ENCODE measurements at regions not wholly inside any gene's neighbourhood (a gene's known extent, or its start where the extent isn't known, plus 50 kb on each side); places are given as distances from the start of the nearest gene placed in this dataset.

DNA sequence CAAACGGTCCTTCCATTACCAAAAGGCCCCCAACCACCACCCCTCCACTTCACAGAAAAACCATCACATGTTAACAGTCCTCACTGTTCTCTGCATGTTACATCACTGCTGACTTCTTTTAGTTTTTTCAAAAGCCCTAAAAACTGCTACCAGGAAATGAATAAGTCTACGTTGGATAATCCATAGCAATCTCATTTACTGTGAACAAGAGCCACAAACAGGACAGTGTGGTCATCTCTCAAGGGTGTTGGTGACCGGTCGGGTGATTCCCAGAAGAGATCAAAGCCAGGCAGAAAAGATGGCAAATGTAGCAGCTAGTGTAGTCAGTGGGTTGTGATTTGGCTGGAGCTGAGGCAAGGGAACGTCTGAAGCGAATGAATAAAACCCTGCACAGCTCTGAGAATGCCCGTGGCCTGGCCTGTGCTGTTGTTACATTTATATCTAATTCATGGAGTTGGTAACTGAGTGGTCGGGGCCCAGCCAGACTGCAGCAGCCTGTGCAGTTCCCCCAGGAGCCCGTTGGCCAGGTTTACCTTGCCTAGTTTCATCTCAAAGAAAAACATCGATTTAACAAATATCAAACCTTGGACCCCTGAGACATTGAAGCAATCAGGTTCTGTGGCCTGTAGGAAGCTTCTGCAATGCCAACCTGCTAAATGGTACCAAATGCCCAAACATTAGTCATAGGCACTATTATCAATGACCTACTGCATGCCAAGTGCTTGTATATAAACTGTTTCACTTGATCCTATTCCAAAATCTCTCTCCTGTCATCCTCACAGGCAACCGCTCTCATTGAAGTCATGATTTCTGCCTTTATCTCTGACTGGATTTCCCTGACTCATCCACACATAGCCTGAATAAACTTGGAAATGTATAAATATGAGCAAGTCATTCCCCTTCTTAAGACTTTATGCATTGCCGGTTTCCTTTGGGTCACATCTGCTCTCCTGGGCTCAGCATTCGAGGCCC is 153.8 kb upstream of the SERP2 start:
- peak overlapping the region; percentile 86 for H3K27ac ChIP-seq
- no peak for TF ChIP-seq ZFX (IDR thresholded peaks at IDR 0.05; ENCODE audit: borderline replicate concordance)

DNA sequence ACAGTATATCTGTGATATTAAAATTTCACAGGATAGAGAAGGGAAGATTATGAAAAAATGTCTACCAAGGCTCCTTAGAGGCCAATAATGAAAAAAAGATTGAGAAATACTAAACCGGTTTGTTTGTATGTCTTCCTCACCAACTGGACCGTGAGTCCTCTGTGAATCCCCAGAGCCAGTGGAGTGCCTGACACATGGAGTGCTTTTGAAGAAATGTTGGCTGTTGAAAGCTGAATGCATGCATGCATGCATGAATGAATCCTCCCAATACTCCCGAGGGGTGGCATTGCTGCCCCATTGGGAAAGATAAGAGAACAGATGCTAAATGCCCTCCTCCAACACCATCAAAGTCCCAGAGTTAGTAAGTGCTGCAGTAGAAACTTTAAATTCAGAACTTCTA is 152.7 kb upstream of the SERP2 start:
- no peak overlapping the region for H3K27ac ChIP-seq

DNA sequence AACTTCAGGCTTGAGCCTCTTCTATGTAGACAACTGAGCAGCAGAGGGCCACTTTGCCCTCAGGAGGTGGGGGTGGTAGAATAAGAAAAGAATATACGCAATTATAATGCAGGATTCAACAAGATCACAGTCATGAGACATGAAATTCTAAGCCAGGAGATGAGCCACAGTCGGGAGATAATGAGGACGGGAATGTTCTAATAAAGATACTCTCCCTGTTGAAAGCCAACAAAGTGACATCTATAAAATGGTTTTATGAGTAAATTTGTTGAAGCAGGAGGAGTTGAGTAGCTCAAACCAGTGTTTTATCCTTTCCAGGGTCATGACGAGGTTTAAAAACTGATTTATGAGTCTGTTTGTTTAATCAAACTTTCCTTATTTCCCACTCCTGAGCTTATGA is 152.0 kb upstream of the SERP2 start:
- no peak for TF ChIP-seq ZFX (IDR thresholded peaks at IDR 0.05; ENCODE audit: borderline replicate concordance)
- TF ChIP-seq, protein P1, sequence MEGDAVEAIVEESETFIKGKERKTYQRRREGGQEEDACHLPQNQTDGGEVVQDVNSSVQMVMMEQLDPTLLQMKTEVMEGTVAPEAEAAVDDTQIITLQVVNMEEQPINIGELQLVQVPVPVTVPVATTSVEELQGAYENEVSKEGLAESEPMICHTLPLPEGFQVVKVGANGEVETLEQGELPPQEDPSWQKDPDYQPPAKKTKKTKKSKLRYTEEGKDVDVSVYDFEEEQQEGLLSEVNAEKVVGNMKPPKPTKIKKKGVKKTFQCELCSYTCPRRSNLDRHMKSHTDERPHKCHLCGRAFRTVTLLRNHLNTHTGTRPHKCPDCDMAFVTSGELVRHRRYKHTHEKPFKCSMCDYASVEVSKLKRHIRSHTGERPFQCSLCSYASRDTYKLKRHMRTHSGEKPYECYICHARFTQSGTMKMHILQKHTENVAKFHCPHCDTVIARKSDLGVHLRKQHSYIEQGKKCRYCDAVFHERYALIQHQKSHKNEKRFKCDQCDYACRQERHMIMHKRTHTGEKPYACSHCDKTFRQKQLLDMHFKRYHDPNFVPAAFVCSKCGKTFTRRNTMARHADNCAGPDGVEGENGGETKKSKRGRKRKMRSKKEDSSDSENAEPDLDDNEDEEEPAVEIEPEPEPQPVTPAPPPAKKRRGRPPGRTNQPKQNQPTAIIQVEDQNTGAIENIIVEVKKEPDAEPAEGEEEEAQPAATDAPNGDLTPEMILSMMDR (IDR thresholded peaks at IDR 0.05): no peak
- H3K27ac ChIP-seq: no peak overlapping the region

More for the DNA sequence above, 152.7 kb upstream of the SERP2 start:
- TF ChIP-seq ZFX (IDR thresholded peaks at IDR 0.05; ENCODE audit: borderline replicate concordance): no peak
- TF ChIP-seq, protein P1 (IDR thresholded peaks at IDR 0.05): no peak

DNA sequence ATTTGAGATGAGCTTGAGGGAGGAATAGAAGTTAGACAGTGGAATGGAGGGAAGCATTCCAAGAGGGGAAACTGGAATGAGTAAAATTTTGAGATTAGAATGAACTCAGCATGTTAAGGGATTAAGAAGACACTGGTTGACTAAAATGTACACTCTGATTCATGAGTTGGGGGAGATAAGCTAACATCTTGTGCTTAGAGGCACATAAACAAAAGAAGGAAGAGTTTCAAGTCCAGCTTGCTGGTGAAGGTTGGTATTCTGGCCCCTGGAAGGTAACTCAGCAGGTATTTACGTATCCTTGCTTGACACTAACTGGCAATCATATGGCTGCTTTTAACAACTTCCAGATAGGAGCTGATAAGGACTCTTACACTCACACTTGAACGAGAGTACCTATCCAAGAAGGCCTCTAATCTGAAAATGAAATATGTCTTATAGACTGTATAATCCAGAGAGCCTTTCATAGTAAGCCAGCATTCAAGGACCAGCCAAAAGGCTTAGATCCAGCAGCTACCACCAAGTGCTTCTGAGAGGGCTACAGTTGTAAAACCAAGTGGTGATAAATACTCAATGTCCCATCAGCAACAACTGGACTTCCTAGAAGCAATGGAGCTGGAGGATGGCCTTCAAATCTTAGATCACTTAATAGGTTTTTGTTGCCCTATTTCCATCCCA is 149.7 kb upstream of the SERP2 start:
- TF ChIP-seq, protein P1 (IDR thresholded peaks at IDR 0.05): no peak
- H3K27ac ChIP-seq: no peak overlapping the region

DNA sequence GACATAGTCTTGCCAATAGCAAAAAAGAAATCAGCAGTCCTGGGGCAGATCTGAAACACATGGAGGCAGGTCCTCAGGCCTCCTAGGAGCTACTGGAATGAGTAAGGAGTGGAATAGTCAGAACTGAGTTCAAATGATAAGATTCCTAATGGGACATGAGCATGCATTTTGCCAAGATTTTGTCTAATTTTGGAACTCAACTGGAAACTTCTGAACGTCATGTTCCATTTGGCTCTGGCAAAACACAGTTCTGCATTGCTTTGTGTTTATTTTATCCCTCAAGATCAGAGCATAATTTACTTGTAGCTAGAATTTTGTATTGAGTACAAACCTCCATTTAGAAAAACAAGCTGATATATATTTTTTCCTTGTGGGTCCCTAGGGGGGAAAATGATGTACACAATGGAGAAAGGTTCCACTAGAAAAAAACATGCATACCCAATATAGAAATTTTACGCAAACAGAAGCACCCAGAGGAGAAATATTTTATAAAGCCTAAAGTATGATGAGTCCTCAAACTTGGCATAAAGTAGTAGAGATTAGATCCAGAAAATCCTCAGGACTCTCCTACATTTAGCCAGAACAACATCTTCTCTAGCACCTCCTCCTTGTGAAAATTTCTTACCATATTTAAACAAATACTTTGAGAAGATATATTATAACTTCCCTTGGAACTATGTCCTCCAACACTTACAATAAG is 149.0 kb upstream of the SERP2 start:
- H3K27ac ChIP-seq: no peak overlapping the region
- no peak for TF ChIP-seq ZFX (IDR thresholded peaks at IDR 0.05; ENCODE audit: borderline replicate concordance)

DNA sequence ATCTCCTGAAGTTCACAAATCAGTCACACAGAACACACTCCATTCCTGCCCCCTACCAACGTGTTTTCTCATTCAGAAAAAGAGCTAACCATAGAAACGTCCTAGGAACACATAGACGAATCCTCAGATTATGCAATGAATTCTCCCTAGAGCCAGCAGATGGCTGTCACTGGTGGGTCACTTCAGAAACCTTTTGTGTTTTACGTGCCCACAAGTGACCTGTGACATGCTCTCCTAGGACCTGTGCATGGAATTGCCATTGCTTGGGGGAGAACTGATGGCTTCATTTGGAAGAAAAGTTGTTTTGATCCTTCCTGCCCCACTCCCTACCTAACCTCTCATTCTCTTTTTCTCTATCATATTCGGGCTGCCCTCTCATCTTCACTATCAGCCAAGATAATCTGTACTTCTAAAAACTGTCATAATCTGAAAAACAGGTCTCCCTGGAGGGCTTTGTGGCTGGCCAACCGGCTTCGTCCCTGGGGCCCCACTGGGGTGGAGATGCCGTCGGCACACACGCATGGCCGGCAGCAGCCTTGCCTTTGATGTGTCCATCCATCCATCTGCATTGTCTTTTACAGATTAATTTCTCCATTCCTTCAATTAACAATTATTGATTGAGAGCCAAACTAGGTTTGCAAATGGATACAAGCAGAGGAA is 144.1 kb upstream of the SERP2 start:
- TF ChIP-seq, protein P1 (IDR thresholded peaks at IDR 0.05): no peak

DNA sequence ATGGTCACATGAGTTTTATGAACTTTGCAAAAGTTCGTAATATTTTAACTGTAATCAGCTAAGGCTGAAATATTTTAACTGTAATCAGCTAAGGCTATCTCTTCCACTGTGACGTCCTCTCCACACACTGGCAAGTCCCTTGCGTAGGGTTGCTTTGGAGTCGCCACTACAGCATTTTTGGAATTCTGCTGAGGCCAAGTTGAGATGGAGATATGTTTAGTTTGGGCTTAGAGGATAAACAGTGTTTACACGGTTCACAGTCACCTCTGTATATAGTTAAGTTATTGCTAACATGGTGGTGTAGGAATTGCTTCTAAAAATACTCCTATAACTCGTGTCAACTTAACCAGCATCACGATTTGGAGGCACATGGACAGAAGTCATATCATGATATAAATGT is 143.6 kb upstream of the SERP2 start:
- TF ChIP-seq, protein P1 (IDR thresholded peaks at IDR 0.05): no peak
- no peak for TF ChIP-seq ZFX (IDR thresholded peaks at IDR 0.05; ENCODE audit: borderline replicate concordance)
- no peak overlapping the region for H3K27ac ChIP-seq

More for the DNA sequence above, 144.1 kb upstream of the SERP2 start:
- H3K27ac ChIP-seq: no peak overlapping the region

Measured in 22Rv1 (cell line).